GM21515 (cell line): ENCODE measurements at regions not wholly inside any gene's neighbourhood (a gene's known extent, or its start where the extent isn't known, plus 50 kb on each side); places are given as distances from the start of the nearest gene placed in this dataset.
"Not testable (repeated sequence)": the region's sequence is repeated elsewhere in the genome, so short reads cannot be mapped to it uniquely, and the experiment has no call there.

ENCODE experiments used
- ATAC-seq: cut with Tn5 transposase; IDR thresholded peaks from one replicate; pipeline ENCODE4 v1.9.1; 2021; ENCODE audit not compliant: unreplicated experiment

GRCh38 chr12:79993106-79993862, 58.4 kb upstream of the PPP1R12A start:
- ATAC-seq = no peak

GRCh38 chr12:79991586-79991985, 56.7 kb upstream of the PPP1R12A start:
- no peak for ATAC-seq

DNA sequence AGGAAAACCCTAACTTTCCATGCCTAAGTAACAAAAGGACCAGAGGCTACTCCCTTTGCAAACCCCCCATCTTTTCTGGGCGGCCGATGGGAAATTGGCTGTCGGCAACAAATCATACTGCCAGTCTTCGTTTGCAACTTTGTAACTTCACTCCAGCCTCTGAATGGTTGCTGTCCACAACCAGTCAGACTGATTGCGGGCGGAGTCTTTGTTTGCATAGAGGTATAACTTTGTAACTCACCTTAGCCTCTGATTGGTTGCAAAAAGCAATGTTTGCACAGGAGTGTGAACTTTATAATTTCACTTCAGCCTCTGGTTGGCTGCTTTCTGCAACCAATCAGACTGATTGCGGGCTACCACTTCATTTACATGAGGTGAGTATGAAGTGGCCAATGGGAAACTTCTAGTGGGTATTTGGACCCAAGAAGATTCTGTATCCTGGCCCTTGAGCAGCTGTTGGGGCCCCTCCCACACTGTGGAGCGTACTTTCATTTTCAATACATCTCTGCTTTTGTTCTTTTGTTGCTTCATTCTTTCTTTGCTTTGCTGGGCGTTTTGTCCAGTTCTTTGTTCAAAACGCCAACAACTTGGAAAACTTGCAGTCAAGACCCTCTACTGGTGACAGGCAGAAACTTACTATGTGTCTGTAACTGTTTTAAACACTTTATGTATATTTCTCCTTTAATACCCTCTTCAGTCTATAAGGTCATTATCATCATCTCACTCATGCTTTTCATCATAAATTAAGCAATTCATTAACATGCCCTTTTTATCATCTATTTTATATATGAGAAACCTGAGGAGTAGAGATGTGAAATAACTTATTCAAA, 55.8 kb upstream of the PPP1R12A start:
- not testable (repeated sequence) for ATAC-seq

DNA sequence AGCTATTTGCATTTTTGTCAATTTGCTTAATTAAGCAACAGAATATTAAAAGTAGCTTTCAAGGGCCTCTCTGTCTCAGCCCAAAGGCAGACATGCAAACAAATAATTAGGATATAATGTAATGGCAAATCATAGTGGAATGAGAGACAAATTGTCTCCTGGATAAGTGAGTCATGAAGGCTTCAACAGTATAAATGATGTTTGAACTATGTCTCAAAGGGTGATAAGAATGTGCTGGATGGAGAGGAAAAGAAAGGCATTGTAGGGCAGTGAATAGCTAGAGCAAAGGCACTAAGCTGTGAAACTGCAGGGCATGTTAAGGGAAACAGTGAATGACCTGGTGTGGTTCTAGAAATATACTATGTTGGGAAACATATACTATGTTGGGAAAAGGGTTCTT, 53.5 kb upstream of the PPP1R12A start:
- no peak for ATAC-seq

DNA sequence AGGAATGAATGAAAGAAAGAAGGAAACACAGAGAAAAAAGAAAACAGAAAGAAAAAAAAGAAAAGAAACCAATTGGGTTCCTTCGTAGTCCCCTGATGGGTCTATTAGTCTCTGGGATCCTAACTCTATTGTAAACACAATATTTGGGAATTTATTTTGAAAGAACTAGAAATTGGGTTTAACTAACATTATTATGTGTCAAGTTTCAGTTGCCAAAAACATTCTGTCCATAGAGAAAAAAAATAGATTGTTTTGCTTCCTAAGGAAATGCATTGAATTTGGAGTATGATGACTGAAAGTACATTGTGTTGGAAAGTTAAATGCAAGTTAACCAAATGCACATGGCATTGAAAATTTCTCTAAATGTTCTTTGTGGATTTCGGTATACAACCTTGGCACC, 52.8 kb upstream of the PPP1R12A start:
- no peak for ATAC-seq
